ENCODE measurements at regions not wholly inside any gene's neighbourhood (a gene's known extent, or its start where the extent isn't known, plus 50 kb on each side); places are given as distances from the start of the nearest gene placed in this dataset.

DNA sequence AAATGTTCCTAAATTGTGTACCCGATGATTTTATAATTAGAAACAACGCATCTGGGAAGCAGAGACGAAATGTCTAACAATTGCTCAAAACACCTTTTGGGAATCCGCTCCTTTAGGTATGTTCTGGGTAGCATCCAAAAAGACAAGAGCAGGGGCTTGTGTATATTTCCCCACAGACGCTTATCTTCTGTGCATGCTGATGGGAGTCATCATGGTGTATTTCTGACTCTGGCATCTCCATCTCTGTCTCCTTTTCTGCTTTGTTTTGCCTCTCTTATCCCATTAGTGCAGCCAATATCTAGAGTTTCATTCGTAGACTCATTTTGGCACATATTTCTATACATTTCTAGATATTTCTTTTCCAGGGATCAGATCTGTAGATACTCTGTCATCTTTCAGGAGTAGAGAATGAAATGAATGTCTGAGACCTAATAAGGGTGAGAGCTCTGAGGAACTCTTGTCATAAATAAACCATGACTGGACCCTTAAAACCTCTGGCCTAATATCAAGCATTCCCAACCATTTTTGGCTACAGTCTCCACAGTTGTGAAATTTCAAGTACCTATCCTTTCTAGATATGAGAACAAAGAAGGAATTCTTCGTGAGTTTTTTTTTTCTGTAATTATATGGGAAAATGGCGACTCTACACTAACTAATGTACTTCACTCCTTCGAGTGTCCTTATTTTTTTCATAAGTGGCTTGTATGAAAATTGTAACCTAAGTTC is 508.2 kb downstream of the ACTL7B start:
- TF ChIP-seq CTCF (conservative IDR thresholded peaks at IDR 0.05 in 1 of 2, IDR thresholded peaks at IDR 0.05 in 1 of 2; ENCODE audit: extremely low read depth in 1 of 2, insufficient read depth in 1 of 2, low read depth in 1 of 2, low read length in 2 of 2) (no peak), EZH2 (IDR thresholded peaks at IDR 0.05; ENCODE audit: borderline replicate concordance, low read length) (no peak)
